Ovary (tissue), 7 donors: ENCODE measurements at regions not wholly inside any gene's neighbourhood (a gene's known extent, or its start where the extent isn't known, plus 50 kb on each side); places are given as distances from the start of the nearest gene placed in this dataset.

Source experiments
- DNase-seq, 5 donors: peaks; one replicate each; pipeline ENCODE4 v3.0.0-alpha.2; 2019 to 2020
- H3K27ac ChIP-seq, 2 donors: fragments of 200-600 bp; one replicate each; pipeline versions ENCODE4 v1.5.1 to v1.8.0; 2019 to 2022
- H3K27me3 ChIP-seq: fragments of 200-600 bp; one replicate; pipeline ENCODE4 v1.8.0; 2022
- H3K36me3 ChIP-seq: fragments of 200-600 bp; sonication (generic); one replicate; pipeline ENCODE4 v1.5.1; 2019
- H3K4me1 ChIP-seq: one replicate; pipeline ENCODE4 v1.8.1; 2013; ENCODE audit warnings: mild to moderate bottlenecking, moderate library complexity; ENCODE audit not compliant: insufficient read depth
- H3K4me3 ChIP-seq: fragments of 200-600 bp; sonication (generic); one replicate; pipeline ENCODE4 v1.5.1; 2017
- H3K9me3 ChIP-seq, 2 donors: fragments of 200-600 bp in 1 of 2; sonication (generic) in 1 of 2; one replicate each; pipeline versions ENCODE4 v1.5.1 to v1.8.1; 2013 to 2019; ENCODE audit warnings: mild to moderate bottlenecking in 1 of 2, moderate library complexity in 1 of 2
- EP300 ChIP-seq: sonication (generic); formaldehyde crosslinking; IDR thresholded peaks from one replicate; pipeline ENCODE4 v1.6.1; 2017; ENCODE audit warnings: antibody characterized with exemption
- POLR2A ChIP-seq: fragments of 450-650 bp; IDR thresholded peaks from one replicate; pipeline ENCODE4 v1.6.1; 2017; ENCODE audit warnings: antibody characterized with exemption, mild to moderate bottlenecking, moderate library complexity
- WGBS, 3 donors: extraction: QIAGEN DNeasy Blood & Tissue Kit in 1 of 3; methylation state at CpG; one replicate each; pipeline versions ENCODE4 v1.1.5 to v1.1.7; 2013 to 2017; 5-methylcytosine and 5-hydroxymethylcytosine counted together
- intact Hi-C, 4 donors: fragments of 100-400 bp; cut with DNase I; formaldehyde crosslinking; loops; one replicate each; pipeline versions ENCODE4 v1.11.0 to v1.15.1; 2022 to 2023
- TF ChIP-seq, protein P1 (sequence below), 3 donors: fragments of 450-650 bp in 2 of 3; fragments of 200-600 bp in 1 of 3; IDR thresholded peaks; one replicate each; pipeline versions ENCODE4 v1.5.1 to v1.8.0; 2016 to 2022; ENCODE audit warnings: antibody characterized with exemption in 3 of 3, mild to moderate bottlenecking in 1 of 3
- donor health status: DM: no; HTN: no; CAD: no; lungs with moderate emphysema.
- donor health status: DM: no; HTN: no; CAD: no.
- donor health status: Bipolar disorder and iron deficiency.
- donor health status: DM: no; HTN: no; CAD: no.
- donor health status: DM: yes; HTN: yes; CAD: no.

DNA sequence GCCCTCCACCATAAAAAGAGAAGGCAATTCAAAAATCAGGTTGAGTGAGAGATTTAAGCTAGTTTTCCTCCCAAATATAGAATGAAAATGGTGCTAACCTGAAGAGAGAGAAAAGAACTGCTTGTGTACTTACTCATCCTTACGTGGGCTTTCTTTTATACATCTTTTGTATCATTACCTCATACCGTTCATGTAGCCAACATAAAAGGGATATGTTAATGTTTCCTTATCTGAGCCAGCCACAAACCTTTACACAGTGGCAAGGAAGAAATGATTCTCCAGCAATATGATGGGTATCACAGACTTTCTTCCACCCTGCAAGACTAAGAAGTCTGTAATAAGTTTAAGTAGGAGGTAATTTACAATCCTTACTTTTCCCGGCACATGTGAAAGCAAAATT is 600.8 kb upstream of the ZNF385D start:
- intact Hi-C loops: loop anchor here in 1 of 4 donors (5.0 kb wide), 1 partner anchor 1020 kb away; no protein-coding TSS in a partner anchor

DNA sequence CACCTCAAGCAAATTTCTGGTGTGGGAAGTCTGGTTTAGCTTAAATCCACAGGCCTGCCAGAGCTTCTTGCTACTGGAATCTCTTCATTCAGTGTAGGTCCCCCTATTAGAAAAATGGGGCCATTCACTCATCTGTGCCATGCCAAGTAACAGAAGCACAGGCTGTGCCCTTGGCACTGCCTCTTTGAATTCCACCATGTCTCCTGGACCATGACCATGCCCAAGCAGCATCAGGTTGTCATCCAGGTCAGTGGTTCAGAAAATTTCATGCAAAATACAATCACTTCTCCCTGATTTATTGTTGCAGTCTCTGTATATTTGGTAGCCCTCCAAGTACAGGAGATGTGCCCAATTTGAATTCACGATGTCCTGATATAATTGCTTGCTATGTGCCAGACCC is 602.1 kb upstream of the ZNF385D start:
- no peaks in the 10 kb centered on the region for H3K36me3 ChIP-seq
- TF ChIP-seq, protein P1, sequence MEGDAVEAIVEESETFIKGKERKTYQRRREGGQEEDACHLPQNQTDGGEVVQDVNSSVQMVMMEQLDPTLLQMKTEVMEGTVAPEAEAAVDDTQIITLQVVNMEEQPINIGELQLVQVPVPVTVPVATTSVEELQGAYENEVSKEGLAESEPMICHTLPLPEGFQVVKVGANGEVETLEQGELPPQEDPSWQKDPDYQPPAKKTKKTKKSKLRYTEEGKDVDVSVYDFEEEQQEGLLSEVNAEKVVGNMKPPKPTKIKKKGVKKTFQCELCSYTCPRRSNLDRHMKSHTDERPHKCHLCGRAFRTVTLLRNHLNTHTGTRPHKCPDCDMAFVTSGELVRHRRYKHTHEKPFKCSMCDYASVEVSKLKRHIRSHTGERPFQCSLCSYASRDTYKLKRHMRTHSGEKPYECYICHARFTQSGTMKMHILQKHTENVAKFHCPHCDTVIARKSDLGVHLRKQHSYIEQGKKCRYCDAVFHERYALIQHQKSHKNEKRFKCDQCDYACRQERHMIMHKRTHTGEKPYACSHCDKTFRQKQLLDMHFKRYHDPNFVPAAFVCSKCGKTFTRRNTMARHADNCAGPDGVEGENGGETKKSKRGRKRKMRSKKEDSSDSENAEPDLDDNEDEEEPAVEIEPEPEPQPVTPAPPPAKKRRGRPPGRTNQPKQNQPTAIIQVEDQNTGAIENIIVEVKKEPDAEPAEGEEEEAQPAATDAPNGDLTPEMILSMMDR (IDR thresholded peaks at IDR 0.05): no peak
- TF ChIP-seq EP300: no peak
- 61 to 90% (median 88%) methylated on average over 1 of the region's 1 CpG for WGBS, 3 donors
- H3K9me3 ChIP-seq: no peaks in the 10 kb centered on the region
- intact Hi-C loops: loop anchor here in 1 of 4 donors (5.0 kb wide), 1 partner anchor 1021 kb away; no protein-coding TSS in a partner anchor
- no peaks in the 10 kb centered on the region for H3K4me1 ChIP-seq
- H3K27me3 ChIP-seq: no peaks in the 10 kb centered on the region
- H3K27ac ChIP-seq: no peak overlapping the region
- no peak for DNase-seq
- H3K4me3 ChIP-seq: no peak overlapping the region

More for the DNA sequence above, 600.8 kb upstream of the ZNF385D start:
- Histone ChIP-seq H3K4me1 (no peaks in the 10 kb centered on the region), H3K36me3 (no peaks in the 10 kb centered on the region), H3K27me3 (no peaks in the 10 kb centered on the region), H3K9me3 (no peaks in the 10 kb centered on the region), H3K4me3 (no peak overlapping the region), H3K27ac (no peak overlapping the region)
- WGBS, 3 donors: 63 to 73% (median 68%) methylated on average over 3 of the region's 3 CpGs
- DNase-seq: no peak
- no peak for TF ChIP-seq EP300

DNA sequence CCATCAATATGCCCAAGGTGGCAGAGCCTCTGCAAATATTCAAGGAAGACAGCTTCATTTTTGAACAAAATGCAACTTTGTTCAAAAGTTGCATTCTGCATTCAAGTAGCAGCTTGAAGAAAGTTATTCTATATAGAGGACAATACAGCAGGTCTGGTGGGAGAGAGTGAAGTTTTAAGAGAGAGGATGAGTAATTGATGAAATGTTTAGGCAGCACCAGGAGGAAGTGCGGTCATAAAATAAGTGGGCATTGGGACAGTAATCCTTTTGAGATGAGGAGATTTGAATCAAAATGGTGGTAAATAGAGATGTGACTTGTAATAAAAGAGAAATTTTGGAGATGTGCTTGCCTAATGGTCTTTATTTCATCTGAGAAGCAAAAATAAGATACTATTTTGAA is 607.3 kb upstream of the ZNF385D start:
- Histone ChIP-seq H3K9me3 (no peaks in the 10 kb centered on the region), H3K27me3 (no peaks in the 10 kb centered on the region), H3K4me3 (no peak overlapping the region), H3K27ac (no peak overlapping the region), H3K36me3 (no peaks in the 10 kb centered on the region), H3K4me1 (no peaks in the 10 kb centered on the region)
- TF ChIP-seq EP300 (no peak), POLR2A (no peak)
- TF ChIP-seq, protein P1 (IDR thresholded peaks at IDR 0.05): no peak
- no peak for DNase-seq
- 95 to 98% (median 98%) methylated on average over 1 of the region's 1 CpG for WGBS, 3 donors
- intact Hi-C loops: no loop called here

DNA sequence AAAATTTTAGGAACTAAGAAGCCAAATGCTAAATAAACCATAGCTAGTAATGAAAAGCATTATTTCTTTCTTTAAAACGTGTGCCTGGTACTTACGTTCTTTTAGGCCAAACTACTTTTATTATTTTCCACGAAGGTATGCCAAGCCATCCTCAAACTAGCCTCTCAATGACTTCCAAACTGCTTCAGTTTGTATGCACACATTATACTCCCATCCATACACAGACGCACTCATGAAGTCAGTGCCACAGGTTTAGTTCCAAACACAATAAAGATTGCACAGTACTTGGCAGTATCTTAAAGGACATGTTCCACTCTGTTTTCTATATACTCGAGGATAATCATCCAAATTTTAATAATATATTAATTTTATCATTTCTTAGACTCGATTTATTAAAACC is 609.2 kb upstream of the ZNF385D start:
- H3K9me3 ChIP-seq: no peaks in the 10 kb centered on the region
- intact Hi-C loops: no loop called here
- no peaks in the 10 kb centered on the region for H3K27me3 ChIP-seq
- H3K36me3 ChIP-seq: no peaks in the 10 kb centered on the region
- no peak overlapping the region for H3K4me3 ChIP-seq
- no peaks in the 10 kb centered on the region for H3K4me1 ChIP-seq
- WGBS, 3 donors: 64 to 80% (median 77%) methylated on average over 6 of the region's 6 CpGs
- TF ChIP-seq, protein P1 (IDR thresholded peaks at IDR 0.05): no peak
- TF ChIP-seq POLR2A (no peak), EP300 (no peak)
- H3K27ac ChIP-seq: no peak overlapping the region
- no peak for DNase-seq

GRCh38 chr3:22360970-22361369 is 610.0 kb upstream of the ZNF385D start:
- Histone ChIP-seq H3K27me3 (no peaks in the 10 kb centered on the region), H3K27ac (no peak overlapping the region), H3K36me3 (no peaks in the 10 kb centered on the region), H3K4me1 (no peaks in the 10 kb centered on the region), H3K4me3 (no peak overlapping the region), H3K9me3 (no peaks in the 10 kb centered on the region)
- no peak for DNase-seq
- TF ChIP-seq, protein P1 (IDR thresholded peaks at IDR 0.05): no peak
- TF ChIP-seq EP300: no peak
- TF ChIP-seq POLR2A: no peak
- WGBS, 3 donors: 74 to 88% (median 83%) methylated on average over 2 of the region's 2 CpGs
- intact Hi-C loops: no loop called here
